Ectodermal cell (in vitro differentiated cells): ENCODE measurements at regions not wholly inside any gene's neighbourhood (a gene's known extent, or its start where the extent isn't known, plus 50 kb on each side); places are given as distances from the start of the nearest gene placed in this dataset.

Experiments used
- H3K27ac ChIP-seq: 2 replicates; pipeline ENCODE4 v1.7.0; 2013; ENCODE audit warnings: mild to moderate bottlenecking, low read depth, low read length; ENCODE audit not compliant: insufficient read depth, poor library complexity, severe bottlenecking
- H3K27me3 ChIP-seq: 2 replicates; pipeline ENCODE4 v1.7.0; 2013; ENCODE audit warnings: mild to moderate bottlenecking, low read length; ENCODE audit not compliant: insufficient read depth, control insufficient read depth, poor library complexity, severe bottlenecking
- H3K36me3 ChIP-seq: one replicate; pipeline ENCODE4 v1.7.0; 2013; ENCODE audit warnings: low read length; ENCODE audit not compliant: control insufficient read depth, insufficient read depth
- H3K4me1 ChIP-seq: one replicate; pipeline ENCODE4 v1.7.0; 2013; ENCODE audit warnings: low read length; ENCODE audit not compliant: control insufficient read depth, insufficient read depth
- H3K4me3 ChIP-seq: 2 replicates; pipeline ENCODE4 v1.7.0; 2013; ENCODE audit warnings: low read depth, low read length, control low read depth; ENCODE audit not compliant: insufficient read depth
- H3K9me3 ChIP-seq: 2 replicates; pipeline ENCODE4 v1.7.0; 2013; ENCODE audit warnings: mild to moderate bottlenecking, low read length, moderate library complexity; ENCODE audit not compliant: control insufficient read depth
- WGBS, 2 experiments: methylation state at CpG; one replicate each; pipeline ENCODE4 v1.1.7; 2013; ENCODE audit warnings: missing lambda C conversion rate in 2 of 2; 5-methylcytosine and 5-hydroxymethylcytosine counted together

- WGBS, 2 experiments = 91 to 92% methylated on average over 14 of the region's 14 CpGs
- Histone ChIP-seq H3K4me1 (peaks cover 13% of the 10 kb centered on the region), H3K9me3 (no peaks in the 10 kb centered on the region), H3K27ac (no peak overlapping the region), H3K4me3 (no peak overlapping the region), H3K27me3 (no peaks in the 10 kb centered on the region), H3K36me3 (no peaks in the 10 kb centered on the region)
Observed at GRCh38 chr10:78933828-78934531, 134.8 kb upstream of the ZMIZ1 start.

GRCh38 chr10:78934532-78934898 lies 134.3 kb upstream of the ZMIZ1 start:
- Histone ChIP-seq H3K36me3 (no peaks in the 10 kb centered on the region), H3K4me3 (no peak overlapping the region), H3K4me1 (peaks cover 13% of the 10 kb centered on the region), H3K27me3 (no peaks in the 10 kb centered on the region), H3K27ac (no peak overlapping the region), H3K9me3 (no peaks in the 10 kb centered on the region)
- 89 to 98% methylated on average over 3 of the region's 3 CpGs for WGBS, 2 experiments

- no peak overlapping the region for H3K27ac ChIP-seq
- WGBS, 2 experiments = 94% methylated on average over 4 of the region's 4 CpGs
- H3K36me3 ChIP-seq = no peaks in the 10 kb centered on the region
- H3K27me3 ChIP-seq = no peaks in the 10 kb centered on the region
- H3K4me1 ChIP-seq = peaks cover 13% of the 10 kb centered on the region
- H3K9me3 ChIP-seq = no peaks in the 10 kb centered on the region
- H3K4me3 ChIP-seq = no peak overlapping the region
Observed at GRCh38 chr10:78934994-78935602, 133.7 kb upstream of the ZMIZ1 start.

GRCh38 chr10:78935697-78936407 lies 132.9 kb upstream of the ZMIZ1 start:
- peaks cover 13% of the 10 kb centered on the region for H3K4me1 ChIP-seq
- H3K36me3 ChIP-seq = no peaks in the 10 kb centered on the region
- H3K27me3 ChIP-seq = no peaks in the 10 kb centered on the region
- no peak overlapping the region for H3K27ac ChIP-seq
- no peak overlapping the region for H3K4me3 ChIP-seq
- H3K9me3 ChIP-seq = no peaks in the 10 kb centered on the region
- 87 to 89% methylated on average over 12 of the region's 12 CpGs for whole genome bisulfite sequencing, 2 experiments

- Histone ChIP-seq H3K4me1 (peaks cover 9% of the 10 kb centered on the region), H3K36me3 (no peaks in the 10 kb centered on the region), H3K9me3 (no peaks in the 10 kb centered on the region), H3K27ac (no peak overlapping the region), H3K4me3 (no peak overlapping the region), H3K27me3 (no peaks in the 10 kb centered on the region)
- WGBS, 2 experiments = 93 to 94% methylated on average over 12 to 13 of the region's 13 CpGs
Observed at GRCh38 chr10:78936412-78937342, 132.1 kb upstream of the ZMIZ1 start.

- H3K9me3 ChIP-seq = no peaks in the 10 kb centered on the region
- H3K27me3 ChIP-seq = no peaks in the 10 kb centered on the region
- H3K4me1 ChIP-seq = peaks cover 5% of the 10 kb centered on the region
- no peak overlapping the region for H3K4me3 ChIP-seq
- no peak overlapping the region for H3K27ac ChIP-seq
- no peaks in the 10 kb centered on the region for H3K36me3 ChIP-seq
- WGBS, 2 experiments = 91 to 93% methylated on average over 5 of the region's 5 CpGs
Observed at GRCh38 chr10:78937393-78937792, 131.4 kb upstream of the ZMIZ1 start.

GRCh38 chr10:78937800-78938694 lies 130.7 kb upstream of the ZMIZ1 start:
- 58 to 64% methylated on average over 9 to 10 of the region's 10 CpGs for WGBS, 2 experiments
- H3K27ac ChIP-seq = no peak overlapping the region

GRCh38 chr10:78938695-78939672 lies 129.8 kb upstream of the ZMIZ1 start:
- Histone ChIP-seq H3K9me3 (no peaks in the 10 kb centered on the region), H3K27ac (no peak overlapping the region), H3K27me3 (no peaks in the 10 kb centered on the region), H3K36me3 (no peaks in the 10 kb centered on the region), H3K4me1 (peaks cover 5% of the 10 kb centered on the region), H3K4me3 (no peak overlapping the region)
- 91 to 93% methylated on average over 11 of the region's 11 CpGs for WGBS, 2 experiments

More at GRCh38 chr10:78937800-78938694, 130.7 kb upstream of the ZMIZ1 start:
- Histone ChIP-seq H3K9me3 (no peaks in the 10 kb centered on the region), H3K4me3 (no peak overlapping the region), H3K36me3 (no peaks in the 10 kb centered on the region), H3K27me3 (no peaks in the 10 kb centered on the region), H3K4me1 (peaks cover 5% of the 10 kb centered on the region)
